Liver (tissue), 3 donors: ENCODE measurements at regions not wholly inside any gene's neighbourhood (a gene's known extent, or its start where the extent isn't known, plus 50 kb on each side); places are given as distances from the start of the nearest gene placed in this dataset.

Experiments used
- CTCF ChIP-seq: fragments of 150-350 bp; IDR thresholded peaks from 2 replicates; pipeline ENCODE4 v1.5.1; 2017; ENCODE audit warnings: improper control_type of control experiment, low read depth, low read length; ENCODE audit not compliant: missing input control
- EGR1 ChIP-seq, 2 donors: IDR thresholded peaks; 2 replicates each; pipeline ENCODE4 v1.6.1; 2016 to 2018; ENCODE audit warnings: antibody characterized with exemption in 2 of 2, low read depth in 2 of 2
- GABPA ChIP-seq, 2 donors: IDR thresholded peaks in 1 of 2; conservative IDR thresholded peaks in 1 of 2; 2 replicates each; pipeline ENCODE4 v1.6.1; 2016; ENCODE audit warnings: antibody characterized with exemption in 2 of 2, mild to moderate bottlenecking in 1 of 2, moderate library complexity in 1 of 2
- JUND ChIP-seq, 2 donors: IDR thresholded peaks; 2 replicates each; pipeline ENCODE4 v1.6.1; 2016; ENCODE audit warnings: antibody characterized with exemption in 2 of 2
- MAX ChIP-seq: IDR thresholded peaks from 2 replicates; pipeline ENCODE4 v1.6.1; 2016; ENCODE audit warnings: antibody characterized with exemption
- RAD21 ChIP-seq, 2 donors: IDR thresholded peaks; 2 replicates each; pipeline ENCODE4 v1.6.1; 2016; ENCODE audit warnings: antibody characterized with exemption in 2 of 2, mild to moderate bottlenecking in 2 of 2
- REST ChIP-seq: IDR thresholded peaks from 2 replicates; pipeline ENCODE4 v1.6.1; 2016; ENCODE audit warnings: antibody characterized with exemption, mild to moderate bottlenecking
- TAF1 ChIP-seq: conservative IDR thresholded peaks from 2 replicates; pipeline ENCODE4 v1.6.1; 2016; ENCODE audit warnings: antibody characterized with exemption, mild to moderate bottlenecking
- YY1 ChIP-seq: IDR thresholded peaks from 2 replicates; pipeline ENCODE4 v1.6.1; 2016; ENCODE audit warnings: antibody characterized with exemption, mild to moderate bottlenecking
- ZBTB33 ChIP-seq: IDR thresholded peaks from 2 replicates; pipeline ENCODE4 v1.6.1; 2016; ENCODE audit warnings: antibody characterized with exemption
- donor health status: healthy.
- donor health status: healthy.

- TF ChIP-seq CTCF: no peak
- no peak for TF ChIP-seq GABPA (IDR thresholded peaks at IDR 0.05 in 1 of 2, conservative IDR thresholded peaks at IDR 0.05 in 1 of 2)
- TF ChIP-seq JUND (IDR thresholded peaks at IDR 0.05): no peak
- no peak for TF ChIP-seq RAD21 (IDR thresholded peaks at IDR 0.05)
- TF ChIP-seq MAX: no peak
- no peak for TF ChIP-seq TAF1
- no peak for TF ChIP-seq REST
- no peak for TF ChIP-seq EGR1 (IDR thresholded peaks at IDR 0.05; ENCODE audit: low read depth in 2 of 2)
- TF ChIP-seq YY1: no peak
- no peak for TF ChIP-seq ZBTB33
Measured at GRCh38 chr2:88834866-88835265, 143.4 kb downstream of the RPIA start.
